Ovary (tissue), 7 donors: ENCODE measurements at regions not wholly inside any gene's neighbourhood (a gene's known extent, or its start where the extent isn't known, plus 50 kb on each side); places are given as distances from the start of the nearest gene placed in this dataset.

Source experiments
- DNase-seq, 5 donors: peaks; one replicate each; pipeline ENCODE4 v3.0.0-alpha.2; 2019 to 2020
- H3K27ac ChIP-seq, 2 donors: fragments of 200-600 bp; one replicate each; pipeline versions ENCODE4 v1.5.1 to v1.8.0; 2019 to 2022
- H3K27me3 ChIP-seq: fragments of 200-600 bp; one replicate; pipeline ENCODE4 v1.8.0; 2022
- H3K36me3 ChIP-seq: fragments of 200-600 bp; sonication (generic); one replicate; pipeline ENCODE4 v1.5.1; 2019
- H3K4me1 ChIP-seq: one replicate; pipeline ENCODE4 v1.8.1; 2013; ENCODE audit warnings: mild to moderate bottlenecking, moderate library complexity; ENCODE audit not compliant: insufficient read depth
- H3K4me3 ChIP-seq: fragments of 200-600 bp; sonication (generic); one replicate; pipeline ENCODE4 v1.5.1; 2017
- H3K9me3 ChIP-seq, 2 donors: fragments of 200-600 bp in 1 of 2; sonication (generic) in 1 of 2; one replicate each; pipeline versions ENCODE4 v1.5.1 to v1.8.1; 2013 to 2019; ENCODE audit warnings: mild to moderate bottlenecking in 1 of 2, moderate library complexity in 1 of 2
- EP300 ChIP-seq: sonication (generic); formaldehyde crosslinking; IDR thresholded peaks from one replicate; pipeline ENCODE4 v1.6.1; 2017; ENCODE audit warnings: antibody characterized with exemption
- POLR2A ChIP-seq: fragments of 450-650 bp; IDR thresholded peaks from one replicate; pipeline ENCODE4 v1.6.1; 2017; ENCODE audit warnings: antibody characterized with exemption, mild to moderate bottlenecking, moderate library complexity
- WGBS, 3 donors: extraction: QIAGEN DNeasy Blood & Tissue Kit in 1 of 3; methylation state at CpG; one replicate each; pipeline versions ENCODE4 v1.1.5 to v1.1.7; 2013 to 2017; 5-methylcytosine and 5-hydroxymethylcytosine counted together
- intact Hi-C, 4 donors: fragments of 100-400 bp; cut with DNase I; formaldehyde crosslinking; loops; one replicate each; pipeline versions ENCODE4 v1.11.0 to v1.15.1; 2022 to 2023
- TF ChIP-seq, protein P1 (sequence below), 3 donors: fragments of 450-650 bp in 2 of 3; fragments of 200-600 bp in 1 of 3; IDR thresholded peaks; one replicate each; pipeline versions ENCODE4 v1.5.1 to v1.8.0; 2016 to 2022; ENCODE audit warnings: antibody characterized with exemption in 3 of 3, mild to moderate bottlenecking in 1 of 3
- donor health status: DM: no; HTN: no; CAD: no; lungs with moderate emphysema.
- donor health status: DM: no; HTN: no; CAD: no.
- donor health status: Bipolar disorder and iron deficiency.
- donor health status: DM: no; HTN: no; CAD: no.
- donor health status: DM: yes; HTN: yes; CAD: no.

DNA sequence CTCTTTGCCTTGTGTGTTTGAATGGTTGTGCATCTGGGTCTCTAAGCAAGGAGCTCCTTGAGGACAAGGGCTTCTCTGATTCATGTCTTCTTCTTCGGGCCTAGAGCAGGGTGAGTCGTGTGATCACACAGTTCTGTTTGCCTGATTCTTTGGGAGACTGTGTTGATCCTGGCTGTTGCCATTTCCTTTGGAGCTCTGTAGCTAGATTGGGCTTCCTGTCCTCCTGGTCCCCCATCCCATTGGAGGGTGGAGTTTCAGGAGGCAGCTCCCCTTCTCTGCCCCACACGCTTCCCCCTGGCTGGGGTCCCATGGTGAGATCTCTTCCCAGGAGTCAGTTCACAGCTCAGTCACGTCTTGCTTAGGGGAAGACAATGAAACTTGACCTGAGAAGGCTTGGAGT is 92.8 kb downstream of the TRIB2 start:
- no peaks in the 10 kb centered on the region for H3K27me3 ChIP-seq
- H3K4me1 ChIP-seq: peaks cover 12% of the 10 kb centered on the region
- TF ChIP-seq EP300 (no peak), POLR2A (no peak)
- TF ChIP-seq, protein P1, sequence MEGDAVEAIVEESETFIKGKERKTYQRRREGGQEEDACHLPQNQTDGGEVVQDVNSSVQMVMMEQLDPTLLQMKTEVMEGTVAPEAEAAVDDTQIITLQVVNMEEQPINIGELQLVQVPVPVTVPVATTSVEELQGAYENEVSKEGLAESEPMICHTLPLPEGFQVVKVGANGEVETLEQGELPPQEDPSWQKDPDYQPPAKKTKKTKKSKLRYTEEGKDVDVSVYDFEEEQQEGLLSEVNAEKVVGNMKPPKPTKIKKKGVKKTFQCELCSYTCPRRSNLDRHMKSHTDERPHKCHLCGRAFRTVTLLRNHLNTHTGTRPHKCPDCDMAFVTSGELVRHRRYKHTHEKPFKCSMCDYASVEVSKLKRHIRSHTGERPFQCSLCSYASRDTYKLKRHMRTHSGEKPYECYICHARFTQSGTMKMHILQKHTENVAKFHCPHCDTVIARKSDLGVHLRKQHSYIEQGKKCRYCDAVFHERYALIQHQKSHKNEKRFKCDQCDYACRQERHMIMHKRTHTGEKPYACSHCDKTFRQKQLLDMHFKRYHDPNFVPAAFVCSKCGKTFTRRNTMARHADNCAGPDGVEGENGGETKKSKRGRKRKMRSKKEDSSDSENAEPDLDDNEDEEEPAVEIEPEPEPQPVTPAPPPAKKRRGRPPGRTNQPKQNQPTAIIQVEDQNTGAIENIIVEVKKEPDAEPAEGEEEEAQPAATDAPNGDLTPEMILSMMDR (IDR thresholded peaks at IDR 0.05): no peak
- WGBS, 3 donors: 81 to 91% (median 87%) methylated on average over 4 of the region's 4 CpGs
- no peaks in the 10 kb centered on the region for H3K9me3 ChIP-seq
- no peak overlapping the region for H3K27ac ChIP-seq
- H3K4me3 ChIP-seq: no peak overlapping the region
- no peaks in the 10 kb centered on the region for H3K36me3 ChIP-seq
- DNase-seq: no peak
- intact Hi-C loops: no loop called here

DNA sequence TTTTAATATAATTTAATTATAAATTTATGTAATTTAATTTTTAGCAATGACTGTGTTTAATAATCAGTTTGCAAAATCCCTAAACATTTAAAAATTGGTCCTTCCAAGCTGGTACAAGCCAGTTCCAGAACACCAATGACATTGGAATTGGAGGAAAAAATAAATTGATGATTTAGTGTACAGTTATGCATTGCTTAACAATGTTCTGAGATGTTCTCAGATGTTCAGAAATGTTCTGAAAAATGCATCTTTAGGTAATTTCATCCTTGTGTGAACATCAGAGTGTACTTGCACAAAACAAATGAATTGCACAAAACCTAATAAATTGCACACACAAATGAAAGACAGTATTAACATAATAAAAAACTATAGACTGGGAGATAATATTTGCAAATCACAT is 95.2 kb downstream of the TRIB2 start:
- H3K36me3 ChIP-seq: no peaks in the 10 kb centered on the region
- H3K27me3 ChIP-seq: no peaks in the 10 kb centered on the region
- no peak overlapping the region for H3K27ac ChIP-seq
- intact Hi-C loops: no loop called here
- TF ChIP-seq EP300 (no peak), POLR2A (no peak)
- TF ChIP-seq, protein P1 (IDR thresholded peaks at IDR 0.05): no peak
- H3K4me1 ChIP-seq: peaks cover 12% of the 10 kb centered on the region
- no peaks in the 10 kb centered on the region for H3K9me3 ChIP-seq
- no peak overlapping the region for H3K4me3 ChIP-seq
- DNase-seq: no peak

DNA sequence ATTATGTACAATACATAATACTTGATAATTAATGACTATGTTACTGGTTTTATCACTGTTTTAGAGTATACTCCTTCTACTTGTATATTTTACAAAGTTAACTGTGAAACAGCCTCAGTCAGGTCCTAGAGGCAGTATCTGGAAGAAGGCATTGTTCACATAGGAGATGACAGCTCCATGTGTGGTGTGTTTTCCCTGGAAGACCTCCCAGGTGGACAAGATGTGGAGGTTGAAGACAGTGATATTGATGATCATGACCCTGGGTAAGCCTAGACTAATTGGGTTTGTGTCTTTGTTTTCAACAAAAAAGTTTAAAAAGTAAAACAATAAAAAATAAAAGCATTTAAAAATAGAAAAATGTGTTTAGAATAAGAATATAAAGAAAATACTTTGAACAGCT is 96.4 kb downstream of the TRIB2 start:
- H3K36me3 ChIP-seq: no peaks in the 10 kb centered on the region
- H3K27me3 ChIP-seq: no peaks in the 10 kb centered on the region
- intact Hi-C loops: no loop called here
- TF ChIP-seq, protein P1 (IDR thresholded peaks at IDR 0.05): no peak
- TF ChIP-seq EP300 (no peak), POLR2A (no peak)
- peaks cover 5% of the 10 kb centered on the region for H3K4me1 ChIP-seq
- H3K27ac ChIP-seq: no peak overlapping the region
- no peaks in the 10 kb centered on the region for H3K9me3 ChIP-seq
- no peak for DNase-seq
- no peak overlapping the region for H3K4me3 ChIP-seq

DNA sequence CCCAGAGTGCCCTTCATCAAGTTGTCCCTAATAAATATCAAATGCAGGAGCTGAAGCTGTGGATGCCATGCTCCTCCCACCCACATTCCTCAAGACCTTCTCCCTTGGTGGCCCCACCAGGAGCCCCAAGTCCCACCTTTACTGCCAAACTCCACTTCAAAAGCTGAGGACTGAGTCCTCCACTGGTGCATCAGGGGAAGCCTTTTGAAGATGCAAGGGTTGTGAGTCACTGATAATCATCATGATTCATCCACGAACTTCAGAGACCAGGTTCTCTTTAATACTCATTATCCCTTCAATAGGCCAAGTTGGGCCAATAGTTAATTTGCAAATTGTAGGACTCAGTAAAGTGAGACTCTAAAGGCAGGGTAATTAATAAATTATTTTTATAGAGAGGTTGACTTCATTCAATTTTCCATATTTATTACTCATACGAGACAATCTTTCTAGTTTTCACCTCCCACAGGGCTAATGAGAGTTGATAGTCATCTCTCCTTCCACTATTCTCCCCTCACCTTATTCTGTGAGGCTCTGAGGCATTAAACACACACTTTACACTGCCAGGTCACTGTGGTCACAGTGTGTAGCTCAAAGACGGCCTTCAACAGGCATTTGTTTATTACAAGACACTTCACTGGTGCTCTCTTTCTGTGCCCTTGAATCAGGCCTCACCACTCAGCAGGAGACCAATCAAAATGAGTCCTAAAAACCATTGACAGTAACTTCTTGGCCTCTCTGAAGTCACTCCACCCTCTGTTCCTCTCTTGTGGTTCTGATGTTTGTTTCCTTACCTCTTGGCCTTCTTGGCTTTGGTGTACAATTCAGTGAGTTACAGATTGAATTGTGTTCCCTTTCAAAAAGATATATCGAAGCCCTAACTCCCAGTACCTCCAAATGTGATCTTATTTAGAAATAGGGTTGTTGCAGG is 99.9 kb downstream of the TRIB2 start:
- no peaks in the 10 kb centered on the region for H3K36me3 ChIP-seq

More for the DNA sequence above, 99.9 kb downstream of the TRIB2 start:
- no peaks in the 10 kb centered on the region for H3K9me3 ChIP-seq
- H3K27ac ChIP-seq: no peak overlapping the region
- no peak for TF ChIP-seq POLR2A
- TF ChIP-seq, protein P1 (IDR thresholded peaks at IDR 0.05): no peak
- no peak for TF ChIP-seq EP300
- H3K27me3 ChIP-seq: no peaks in the 10 kb centered on the region
- no peak overlapping the region for H3K4me3 ChIP-seq
- 89 to 97% (median 93%) methylated on average over 4 of the region's 4 CpGs for WGBS, 3 donors
- intact Hi-C loops: no loop called here
- no peak for DNase-seq
- H3K4me1 ChIP-seq: peaks cover 5% of the 10 kb centered on the region
